HUES48 (cell line): ENCODE measurements at regions not wholly inside any gene's neighbourhood (a gene's known extent, or its start where the extent isn't known, plus 50 kb on each side); places are given as distances from the start of the nearest gene placed in this dataset.

ENCODE experiments used
- H3K27ac ChIP-seq: one replicate; pipeline ENCODE4 v1.7.0; 2013; ENCODE audit warnings: low read depth, low read length, inconsistent platforms
- H3K27me3 ChIP-seq: 2 replicates; pipeline ENCODE4 v1.6.1; 2013; ENCODE audit warnings: mild to moderate bottlenecking, low read length; ENCODE audit not compliant: control insufficient read depth, insufficient read depth
- H3K36me3 ChIP-seq: 2 replicates; pipeline ENCODE4 v1.6.1; 2013; ENCODE audit warnings: low read length; ENCODE audit not compliant: control insufficient read depth, insufficient read depth
- H3K4me1 ChIP-seq: 2 replicates; pipeline ENCODE4 v1.6.1; 2013; ENCODE audit warnings: mild to moderate bottlenecking, low read length; ENCODE audit not compliant: control insufficient read depth, insufficient read depth
- H3K4me3 ChIP-seq: 2 replicates; pipeline ENCODE4 v1.5.1; 2013; ENCODE audit warnings: mild to moderate bottlenecking, low read depth, low read length
- H3K9ac ChIP-seq: 2 replicates; pipeline ENCODE4 v1.6.1; 2013; ENCODE audit warnings: mild to moderate bottlenecking, low read depth, low read length, moderate library complexity
- H3K9me3 ChIP-seq: 2 replicates; pipeline ENCODE4 v1.6.1; 2013; ENCODE audit warnings: low read length; ENCODE audit not compliant: control insufficient read depth, insufficient read depth

DNA sequence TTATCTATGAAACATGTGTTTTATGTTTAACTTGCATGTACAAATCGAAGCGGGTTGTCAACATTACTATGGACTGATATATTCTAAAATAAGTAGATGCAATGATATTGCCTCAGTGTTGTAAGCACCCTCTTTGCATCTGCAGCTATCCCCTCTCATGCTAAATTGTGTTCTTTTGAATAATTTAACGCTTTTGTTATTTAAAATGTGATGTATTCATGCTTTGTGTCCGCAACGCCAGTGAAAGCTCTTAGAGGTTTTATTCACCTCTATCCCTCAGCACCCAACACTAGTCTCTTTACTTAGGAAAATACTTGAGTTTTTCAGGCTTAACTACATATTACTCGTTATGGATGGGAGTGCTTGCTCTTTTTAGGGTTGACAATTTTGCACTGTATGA is 173.7 kb upstream of the ID4 start:
- Histone ChIP-seq H3K9me3 (no peaks in the 10 kb centered on the region), H3K27ac (peak overlapping the region; percentile 77), H3K9ac (no peak overlapping the region), H3K36me3 (no peaks in the 10 kb centered on the region), H3K27me3 (no peaks in the 10 kb centered on the region), H3K4me1 (peaks cover 63% of the 10 kb centered on the region), H3K4me3 (peak overlapping the region; percentile 35)

DNA sequence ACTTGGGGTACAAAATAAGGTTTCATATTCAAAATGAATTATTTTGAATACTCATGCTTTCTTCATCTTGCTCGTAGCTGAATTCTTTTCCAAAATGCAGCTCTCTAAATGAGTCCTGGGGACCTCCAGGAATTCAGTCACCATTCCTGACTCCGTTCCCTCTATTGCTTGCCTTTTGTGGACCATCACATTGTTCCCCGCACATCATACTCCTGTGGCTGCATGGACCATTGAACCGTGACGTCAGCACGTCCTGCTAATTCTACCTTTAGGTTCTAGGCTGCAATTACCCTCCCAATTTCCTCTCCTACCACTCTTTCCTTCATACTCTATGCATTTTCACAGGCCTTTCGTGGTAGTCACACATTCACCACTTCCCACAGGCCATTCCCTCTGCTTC is 173.1 kb upstream of the ID4 start:
- Histone ChIP-seq H3K27me3 (no peaks in the 10 kb centered on the region), H3K36me3 (no peaks in the 10 kb centered on the region), H3K27ac (peak overlapping the region; percentile 77), H3K9ac (no peak overlapping the region), H3K4me3 (peak overlapping the region; percentile 35), H3K4me1 (peaks cover 64% of the 10 kb centered on the region), H3K9me3 (no peaks in the 10 kb centered on the region)

DNA sequence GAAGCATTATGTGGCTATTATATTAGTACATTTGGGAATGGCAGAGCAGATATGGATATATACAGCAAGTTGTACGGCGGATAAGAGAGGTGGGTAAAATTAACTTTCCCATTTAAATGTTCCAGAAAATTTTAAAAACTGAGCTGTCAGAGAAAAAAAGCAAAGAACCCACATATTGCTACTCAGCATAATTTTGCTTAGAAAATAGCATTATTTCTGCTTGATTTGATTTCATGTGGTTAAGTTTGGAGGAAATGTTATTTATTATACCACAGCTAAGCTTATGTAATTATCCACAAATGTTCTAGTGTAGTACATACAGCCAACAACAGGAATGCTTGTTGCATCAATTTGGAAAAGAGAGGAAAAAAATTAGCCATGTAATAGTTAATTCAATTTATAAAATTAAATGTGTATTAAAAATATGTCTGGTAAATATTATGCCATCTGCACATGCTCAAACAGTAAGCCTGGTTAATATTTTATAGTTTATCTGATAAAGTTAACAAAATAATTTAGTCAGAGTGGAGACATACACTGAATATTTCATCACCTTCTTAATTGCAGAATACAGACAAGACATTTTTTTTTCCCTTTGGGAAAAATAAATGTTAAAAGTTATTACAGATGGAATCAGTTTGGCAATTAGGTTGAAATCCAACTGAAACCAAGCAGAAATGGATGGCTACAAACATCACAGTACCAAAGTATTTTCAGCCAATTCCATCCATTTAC is 172.1 kb upstream of the ID4 start:
- Histone ChIP-seq H3K27ac (no peak overlapping the region), H3K27me3 (no peaks in the 10 kb centered on the region), H3K9ac (no peak overlapping the region), H3K36me3 (no peaks in the 10 kb centered on the region), H3K4me1 (peaks cover 63% of the 10 kb centered on the region), H3K4me3 (no peak overlapping the region), H3K9me3 (no peaks in the 10 kb centered on the region)

DNA sequence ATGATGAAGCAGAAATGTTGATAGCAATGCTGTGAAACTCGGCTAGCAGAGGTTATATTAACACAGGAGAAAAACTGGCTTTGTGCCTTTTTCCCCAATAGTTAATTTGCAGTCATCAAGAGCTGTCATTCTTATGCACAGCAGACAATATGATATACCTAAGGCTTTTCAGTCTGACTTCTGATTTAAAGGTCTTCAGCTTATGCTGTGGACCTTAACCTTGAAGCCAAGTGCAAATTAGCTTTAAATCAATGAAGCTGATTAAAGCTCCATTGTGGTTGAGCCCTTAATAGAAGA is 171.6 kb upstream of the ID4 start:
- Histone ChIP-seq H3K9ac (no peak overlapping the region), H3K9me3 (no peaks in the 10 kb centered on the region), H3K27ac (no peak overlapping the region), H3K4me1 (peaks cover 66% of the 10 kb centered on the region), H3K36me3 (no peaks in the 10 kb centered on the region), H3K4me3 (no peak overlapping the region; the same call in 1 of the 2 replicates), H3K27me3 (no peaks in the 10 kb centered on the region)

DNA sequence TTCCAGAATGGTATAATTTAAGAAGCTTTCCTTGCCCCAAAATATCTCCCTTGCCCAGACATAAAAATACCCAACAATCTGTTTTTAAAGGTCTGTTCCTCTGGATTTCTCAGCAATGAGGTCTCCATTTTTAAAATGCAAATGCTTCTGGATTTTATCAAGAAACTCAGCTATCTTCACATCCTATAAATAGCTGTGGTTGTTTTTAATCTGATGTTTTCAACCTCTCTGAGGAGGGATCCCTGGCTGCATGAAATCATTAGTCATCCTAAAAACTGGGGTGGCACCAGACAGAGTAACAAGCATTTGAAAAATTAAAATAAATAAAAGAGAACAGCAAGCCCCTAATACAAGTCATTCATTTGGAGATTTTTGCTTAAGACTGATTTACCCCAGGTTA is 168.5 kb upstream of the ID4 start:
- H3K27me3 ChIP-seq, result no peaks in the 10 kb centered on the region
- H3K9ac ChIP-seq, result no peak overlapping the region
- H3K4me3 ChIP-seq, result no peak overlapping the region
- no peak overlapping the region for H3K27ac ChIP-seq
- H3K36me3 ChIP-seq, result no peaks in the 10 kb centered on the region
- H3K4me1 ChIP-seq, result peaks cover 57% of the 10 kb centered on the region
- H3K9me3 ChIP-seq, result no peaks in the 10 kb centered on the region

DNA sequence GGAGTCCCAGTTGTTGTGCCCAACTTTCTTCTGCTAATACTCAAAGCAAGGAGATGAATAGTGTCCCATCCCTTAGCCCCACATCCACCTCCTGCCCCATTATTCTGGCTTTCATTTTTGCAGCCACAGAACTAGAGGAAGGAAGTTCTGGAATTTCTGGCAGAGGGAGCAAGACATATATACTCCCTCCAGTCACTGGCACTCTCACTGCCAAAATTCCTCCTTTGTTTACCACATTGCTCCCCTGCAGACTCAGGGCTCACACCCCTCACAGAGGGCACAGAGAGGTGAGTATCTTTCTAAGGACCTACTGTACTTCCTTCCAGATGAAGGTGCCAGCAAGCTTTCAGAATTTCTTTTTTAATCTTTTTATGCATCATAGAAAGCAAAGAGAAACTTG is 168.0 kb upstream of the ID4 start:
- H3K36me3 ChIP-seq, result no peaks in the 10 kb centered on the region
- H3K4me1 ChIP-seq, result peaks cover 52% of the 10 kb centered on the region
- no peak overlapping the region for H3K9ac ChIP-seq
- H3K27ac ChIP-seq, result no peak overlapping the region
- no peak overlapping the region for H3K4me3 ChIP-seq
- H3K27me3 ChIP-seq, result no peaks in the 10 kb centered on the region
- no peaks in the 10 kb centered on the region for H3K9me3 ChIP-seq

DNA sequence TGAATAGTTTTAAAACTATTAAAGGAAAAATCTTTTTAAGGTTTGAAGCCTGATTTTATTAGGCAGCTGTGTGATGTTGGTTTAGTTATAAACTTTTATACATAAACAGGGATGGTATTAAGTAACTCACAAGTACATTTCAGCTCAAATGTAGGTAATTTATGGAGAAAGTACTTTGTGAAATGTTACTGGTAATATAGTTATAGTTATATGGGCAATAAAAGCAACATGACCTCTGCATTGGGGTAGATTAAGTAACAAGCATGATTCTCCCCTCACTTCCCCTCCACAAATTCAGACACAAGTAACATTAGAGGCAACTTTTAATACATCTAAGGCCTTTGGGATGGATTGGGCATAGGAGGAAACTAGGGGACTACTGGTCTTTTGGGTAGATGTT is 154.3 kb upstream of the ID4 start:
- H3K9me3 ChIP-seq, result no peaks in the 10 kb centered on the region
- H3K36me3 ChIP-seq, result no peaks in the 10 kb centered on the region
- no peaks in the 10 kb centered on the region for H3K27me3 ChIP-seq
- no peak overlapping the region for H3K9ac ChIP-seq
- no peak overlapping the region for H3K4me3 ChIP-seq
- H3K27ac ChIP-seq, result no peak overlapping the region
- peaks cover 5% of the 10 kb centered on the region for H3K4me1 ChIP-seq

DNA sequence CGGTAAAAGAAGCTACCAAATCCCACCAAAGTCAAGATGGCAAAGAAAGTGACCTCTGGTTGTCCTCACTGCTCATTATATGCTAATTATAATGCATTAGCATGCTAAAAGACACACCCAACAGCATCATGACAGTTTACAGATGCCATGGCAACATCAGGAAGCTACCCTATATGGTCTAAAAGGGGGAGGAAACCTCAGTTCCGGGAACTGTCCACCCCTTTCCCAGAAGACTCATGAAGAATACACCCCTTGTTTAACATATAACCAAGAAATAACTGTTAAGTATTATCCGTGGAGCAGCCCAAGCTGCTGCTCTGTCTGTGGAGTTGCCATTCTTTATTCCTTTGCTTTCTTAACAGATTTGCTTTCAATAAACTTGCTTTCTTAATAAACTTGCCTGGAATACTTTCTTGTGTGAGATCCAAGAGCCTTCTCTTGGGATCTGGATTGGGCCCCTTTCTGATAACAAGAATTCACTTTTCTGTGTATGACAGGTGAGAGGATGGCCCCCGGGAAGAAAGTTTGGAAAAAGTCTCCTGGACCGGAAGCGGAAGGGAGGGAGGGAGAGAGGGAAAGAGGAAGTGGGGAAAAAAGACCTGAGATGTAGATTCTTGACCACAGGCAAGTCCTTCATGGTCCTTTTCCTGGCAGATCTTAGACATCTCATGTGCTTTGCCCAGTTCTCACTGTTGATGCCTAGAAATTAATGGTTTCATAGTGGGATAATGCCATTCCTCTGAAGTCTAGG is 146.7 kb upstream of the ID4 start:
- Histone ChIP-seq H3K27me3 (no peaks in the 10 kb centered on the region), H3K36me3 (no peaks in the 10 kb centered on the region), H3K27ac (peak overlapping the region; percentile 99), H3K4me1 (peaks cover 23% of the 10 kb centered on the region), H3K9me3 (no peaks in the 10 kb centered on the region), H3K4me3 (peak overlapping the region; percentile 69), H3K9ac (peak overlapping the region; percentile 78; the same call in 1 of the 2 replicates)

DNA sequence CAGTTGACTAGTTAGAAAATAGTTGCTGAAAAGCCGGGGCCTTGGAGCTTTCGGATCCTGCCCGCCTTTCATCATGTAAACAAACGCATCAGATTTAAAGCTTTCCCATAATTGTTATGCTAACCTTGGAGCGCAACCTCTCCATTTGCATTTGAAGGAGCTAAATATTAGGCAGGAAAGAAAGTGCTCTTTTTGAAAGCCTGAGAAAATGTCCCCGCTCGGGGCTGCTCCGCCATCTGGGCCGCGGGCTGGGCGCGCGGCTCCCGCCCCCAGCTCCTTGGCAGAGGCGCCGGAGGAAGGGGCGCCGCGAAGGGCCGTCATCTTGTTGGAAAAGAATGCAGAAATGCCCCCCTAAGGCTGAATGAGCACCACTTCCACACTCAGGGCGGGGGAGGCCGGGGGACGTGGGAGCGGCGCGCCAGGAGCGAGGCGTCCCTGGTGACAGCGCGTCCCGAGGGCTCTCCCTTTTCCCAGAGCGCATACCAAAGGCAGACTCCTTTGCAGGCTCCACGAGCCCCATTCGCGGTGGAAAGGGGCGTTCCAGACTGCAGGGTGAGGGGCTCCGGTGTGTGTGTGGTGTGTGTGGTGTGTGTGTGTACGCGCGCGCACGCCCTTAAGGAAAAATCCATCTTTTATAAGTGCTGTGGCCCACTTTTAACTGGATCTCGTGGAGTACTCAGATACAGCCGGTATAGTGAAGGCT is 145.6 kb upstream of the ID4 start:
- H3K4me3 ChIP-seq, result peak overlapping the region; percentile 69
- no peaks in the 10 kb centered on the region for H3K36me3 ChIP-seq
- H3K27me3 ChIP-seq, result no peaks in the 10 kb centered on the region
- no peaks in the 10 kb centered on the region for H3K9me3 ChIP-seq
- peak overlapping the region; percentile 99 for H3K27ac ChIP-seq
- H3K9ac ChIP-seq, result peak overlapping the region; percentile 78
- peaks cover 23% of the 10 kb centered on the region for H3K4me1 ChIP-seq

DNA sequence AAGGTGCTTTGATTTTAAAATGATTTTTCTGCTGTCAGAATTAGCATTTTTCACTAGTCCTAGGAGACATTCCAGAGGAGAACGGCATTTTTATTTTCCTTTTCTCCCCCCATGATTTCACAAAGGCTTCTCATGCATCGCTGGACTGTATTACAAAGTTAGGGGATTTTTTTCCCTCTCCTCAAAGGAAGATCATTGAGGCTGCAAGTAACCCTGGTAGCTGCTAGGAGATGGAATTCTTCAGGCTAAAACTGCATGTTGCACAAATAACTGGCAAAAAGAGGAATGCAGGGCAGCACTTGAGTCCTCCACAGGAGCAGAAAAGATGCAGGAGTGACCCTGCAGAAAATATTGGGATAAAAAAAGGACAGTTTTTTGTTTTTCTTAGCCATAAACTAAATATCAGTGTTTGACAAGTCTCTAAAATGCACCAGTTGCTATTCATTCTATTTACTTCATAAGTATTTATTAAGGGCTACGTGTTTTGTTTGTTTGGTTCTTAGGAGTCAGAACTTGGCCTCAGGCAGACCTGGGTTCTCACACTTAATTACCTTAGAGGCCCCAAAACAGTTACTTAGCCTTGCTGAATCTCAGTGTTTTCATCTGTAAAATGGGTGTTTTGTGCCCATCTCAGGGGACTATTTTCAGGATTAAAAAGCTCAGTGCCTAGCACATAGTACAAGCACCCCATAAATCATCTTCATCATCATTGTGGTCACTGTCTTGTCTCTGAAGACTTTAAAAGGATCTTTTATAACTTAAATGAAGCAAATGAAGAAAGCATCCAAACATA is 144.5 kb upstream of the ID4 start:
- H3K27me3 ChIP-seq, result no peaks in the 10 kb centered on the region
- H3K4me1 ChIP-seq, result peaks cover 23% of the 10 kb centered on the region
- peak overlapping the region; percentile 99 for H3K27ac ChIP-seq
- no peaks in the 10 kb centered on the region for H3K36me3 ChIP-seq
- no peak overlapping the region for H3K9ac ChIP-seq
- peak overlapping the region; percentile 69 for H3K4me3 ChIP-seq
- H3K9me3 ChIP-seq, result no peaks in the 10 kb centered on the region
